HEK293 (cell line): ENCODE measurements at regions not wholly inside any gene's neighbourhood (a gene's known extent, or its start where the extent isn't known, plus 50 kb on each side); places are given as distances from the start of the nearest gene placed in this dataset.

ENCODE experiments used
- BCL11A ChIP-seq: fragments of 450-650 bp; formaldehyde crosslinking; IDR thresholded peaks from 2 replicates; pipeline ENCODE4 v1.5.1; 2016; ENCODE audit warnings: low read depth, missing biosample characterization, missing genetic modification characterization
- CTCF ChIP-seq: fragments of 450-650 bp; formaldehyde crosslinking; IDR thresholded peaks from 2 replicates; pipeline ENCODE4 v1.5.1; 2016; ENCODE audit warnings: missing biosample characterization, missing genetic modification characterization
- KLF16 ChIP-seq: fragments of 450-650 bp; formaldehyde crosslinking; IDR thresholded peaks from 2 replicates; pipeline ENCODE4 v1.5.1; 2017; ENCODE audit warnings: missing biosample characterization, missing genetic modification characterization
- SALL2 ChIP-seq: fragments of 450-650 bp; formaldehyde crosslinking; IDR thresholded peaks from 2 replicates; pipeline ENCODE4 v1.5.0; 2017; ENCODE audit warnings: missing biosample characterization, mild to moderate bottlenecking, missing genetic modification characterization, borderline replicate concordance
- ZBTB17 ChIP-seq: fragments of 450-650 bp; formaldehyde crosslinking; IDR thresholded peaks from 2 replicates; pipeline ENCODE4 v1.5.1; 2016; ENCODE audit warnings: missing biosample characterization, missing genetic modification characterization
- ZNF747 ChIP-seq: fragments of 450-650 bp; formaldehyde crosslinking; IDR thresholded peaks from 2 replicates; pipeline ENCODE4 v1.5.1; 2016; ENCODE audit warnings: missing biosample characterization, missing genetic modification characterization

GRCh38 chr5:157997991-157998504 is 139.1 kb upstream of the CLINT1 start:
- TF ChIP-seq SALL2 (tag by site-specific recombination) (no peak), BCL11A (tag by site-specific recombination) (no peak), ZNF747 (tag by site-specific recombination) (no peak), CTCF (tag by site-specific recombination) (no peak), ZBTB17 (tag by site-specific recombination) (no peak), KLF16 (tag by site-specific recombination) (no peak)
